CD4-positive, alpha-beta memory T cell (primary cell): ENCODE measurements at regions not wholly inside any gene's neighbourhood (a gene's known extent, or its start where the extent isn't known, plus 50 kb on each side); places are given as distances from the start of the nearest gene placed in this dataset.
A peak's percentile ranks its signal among the peaks of the same experiment; 100 is the strongest.
"Not testable (repeated sequence)": the region's sequence is repeated elsewhere in the genome, so short reads cannot be mapped to it uniquely, and the experiment has no call there.

Source experiments
- CTCF ChIA-PET: fragments of 350-600 bp; sonication (Branson Sonifier 250); formaldehyde crosslinking; loops from one replicate; lab custom pipeline; 2021; ENCODE audit warnings: inconsistent platforms; ENCODE audit not compliant: partially characterized antibody; lab: Charles Lee
- POLR2A ChIA-PET: fragments of 350-600 bp; sonication (Branson Sonifier 250); formaldehyde crosslinking; loops from one replicate; lab custom pipeline; 2021; ENCODE audit not compliant: partially characterized antibody; lab: Charles Lee
- DNase-seq, 5 donors: peaks; one replicate each; pipeline versions ENCODE4 v3.0.0 to v3.0.0-alpha.2; 2020 to 2022; ENCODE audit warnings: mixed read lengths in 1 of 5
- H3K27ac ChIP-seq: one replicate; pipeline ENCODE4 v1.7.0; 2013; ENCODE audit warnings: low read depth, low read length
- H3K27me3 ChIP-seq: 2 replicates; pipeline ENCODE4 v1.7.0; 2013; ENCODE audit warnings: mild to moderate bottlenecking, low read length, moderate library complexity; ENCODE audit not compliant: insufficient read depth
- H3K36me3 ChIP-seq: 2 replicates; pipeline ENCODE4 v1.7.0; 2013; ENCODE audit warnings: mild to moderate bottlenecking, low read length, moderate library complexity; ENCODE audit not compliant: insufficient read depth
- H3K4me1 ChIP-seq: 2 replicates; pipeline ENCODE4 v1.7.0; 2013; ENCODE audit warnings: mild to moderate bottlenecking, low read length, moderate library complexity; ENCODE audit not compliant: insufficient read depth
- H3K4me3 ChIP-seq, 2 donors: one replicate each; pipeline ENCODE4 v1.7.0; 2013; ENCODE audit warnings: low read length in 2 of 2, mild to moderate bottlenecking in 1 of 2
- H3K9me3 ChIP-seq, 2 donors: one replicate each; pipeline ENCODE4 v1.7.0; 2013; ENCODE audit warnings: low read length in 2 of 2, control low read depth in 1 of 2; ENCODE audit not compliant: control insufficient read depth in 1 of 2
- H3K27ac Mint-ChIP-seq, 7 donors: one replicate each; pipeline ENCODE4 v1.8.0; 2020 to 2021; ENCODE audit warnings: mixed read lengths in 7 of 7, mild to moderate bottlenecking in 6 of 7, inconsistent platforms in 3 of 7, moderate library complexity in 3 of 7
- H3K27me3 Mint-ChIP-seq, 2 donors: one replicate each; pipeline ENCODE4 v1.8.0; 2020 to 2021; ENCODE audit warnings: mixed read lengths in 2 of 2
- H3K36me3 Mint-ChIP-seq, 2 donors: one replicate each; pipeline ENCODE4 v1.8.0; 2020 to 2021; ENCODE audit warnings: mixed read lengths in 2 of 2, inconsistent platforms in 1 of 2, mild to moderate bottlenecking in 1 of 2
- H3K4me1 Mint-ChIP-seq, 4 donors: one replicate each; pipeline ENCODE4 v1.8.0; 2020 to 2021; ENCODE audit warnings: mixed read lengths in 4 of 4, mild to moderate bottlenecking in 1 of 4
- H3K4me3 Mint-ChIP-seq, 8 donors: one replicate each; pipeline ENCODE4 v1.8.0; 2020 to 2021; ENCODE audit warnings: mixed read lengths in 8 of 8, mild to moderate bottlenecking in 7 of 8, moderate library complexity in 6 of 8, inconsistent platforms in 3 of 8
- H3K9me3 Mint-ChIP-seq, 8 donors: one replicate each; pipeline ENCODE4 v1.8.0; 2020 to 2021; ENCODE audit warnings: mixed read lengths in 8 of 8, mild to moderate bottlenecking in 5 of 8, inconsistent platforms in 3 of 8, moderate library complexity in 1 of 8
- intact Hi-C: fragments of 100-400 bp; cut with micrococcal nuclease; formaldehyde crosslinking; loops from one replicate; pipeline ENCODE4 v1.15.1; 2023

GRCh38 chr6:40841721-40842120, 197.3 kb downstream of the UNC5CL start:
- H3K36me3 ChIP-seq = no peaks in the 10 kb centered on the region
- Mint-ChIP-seq H3K27me3 (peaks cover 9 to 19% of the 10 kb centered on the region in 2 donors), H3K4me1 (no peaks in the 10 kb centered on the region), H3K27ac (no peak overlapping the region), H3K36me3 (no peaks in the 10 kb centered on the region), H3K4me3 (no peak overlapping the region), H3K9me3 (no peaks in the 10 kb centered on the region)
- DNase-seq = no peak
- no peaks in the 10 kb centered on the region for H3K9me3 ChIP-seq
- no peaks in the 10 kb centered on the region for H3K27me3 ChIP-seq
- H3K4me1 ChIP-seq = no peaks in the 10 kb centered on the region
- intact Hi-C loops = no loop called here
- no peak overlapping the region for H3K27ac ChIP-seq
- ChIA-PET CTCF (no interaction called here), POLR2A (no interaction called here)
- no peak overlapping the region for H3K4me3 ChIP-seq

DNA sequence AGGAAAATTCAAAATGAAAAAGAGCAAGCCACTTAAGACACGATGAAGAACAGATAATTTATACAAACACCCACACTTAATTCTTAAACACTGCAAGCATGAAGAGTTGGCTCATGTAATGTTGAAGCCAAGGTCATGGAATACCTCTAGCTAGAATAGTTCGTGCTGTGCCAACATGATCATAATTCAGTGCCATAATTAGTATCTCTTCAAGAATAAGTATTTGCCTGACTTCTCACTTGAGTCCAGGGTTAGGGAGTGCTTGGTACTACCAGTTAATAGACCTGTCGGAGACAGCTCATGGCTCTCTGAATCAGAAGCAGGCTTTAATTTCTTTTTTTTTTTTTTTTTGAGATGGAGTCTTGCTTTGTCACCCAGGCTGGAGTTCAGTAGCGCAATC, 206.3 kb downstream of the UNC5CL start:
- Mint-ChIP-seq H3K27ac (no peak overlapping the region), H3K4me1 (no peaks in the 10 kb centered on the region), H3K27me3 (peaks cover 20 to 23% of the 10 kb centered on the region in 2 donors), H3K36me3 (no peaks in the 10 kb centered on the region), H3K9me3 (no peaks in the 10 kb centered on the region), H3K4me3 (no peak overlapping the region)
- no peaks in the 10 kb centered on the region for H3K27me3 ChIP-seq
- no peak overlapping the region for H3K27ac ChIP-seq
- intact Hi-C loops = no loop called here
- no peaks in the 10 kb centered on the region for H3K9me3 ChIP-seq
- CTCF ChIA-PET = no interaction called here
- no peak for DNase-seq
- H3K36me3 ChIP-seq = no peaks in the 10 kb centered on the region
- no peak overlapping the region for H3K4me3 ChIP-seq
- H3K4me1 ChIP-seq = no peaks in the 10 kb centered on the region
- POLR2A ChIA-PET = no interaction called here

GRCh38 chr6:40831381-40831780, 207.6 kb downstream of the UNC5CL start:
- H3K4me1 ChIP-seq = no peaks in the 10 kb centered on the region
- H3K4me3 ChIP-seq = no peak overlapping the region
- no peaks in the 10 kb centered on the region for H3K27me3 ChIP-seq
- intact Hi-C loops = no loop called here
- Mint-ChIP-seq H3K27ac (no peak overlapping the region), H3K27me3 (peaks cover 20 to 22% of the 10 kb centered on the region in 2 donors), H3K36me3 (no peaks in the 10 kb centered on the region), H3K9me3 (peaks cover 0 to 2% (median 0%) of the 10 kb centered on the region in 8 donors), H3K4me1 (no peaks in the 10 kb centered on the region), H3K4me3 (no peak overlapping the region)
- no peak for DNase-seq
- H3K27ac ChIP-seq = no peak overlapping the region
- H3K9me3 ChIP-seq = no peaks in the 10 kb centered on the region
- no peaks in the 10 kb centered on the region for H3K36me3 ChIP-seq
- CTCF ChIA-PET = interaction anchor here (1.2 kb wide), 1 partner anchor 20 kb away, joined by 3 read pairs; no protein-coding TSS in a partner anchor
- POLR2A ChIA-PET = no interaction called here

DNA sequence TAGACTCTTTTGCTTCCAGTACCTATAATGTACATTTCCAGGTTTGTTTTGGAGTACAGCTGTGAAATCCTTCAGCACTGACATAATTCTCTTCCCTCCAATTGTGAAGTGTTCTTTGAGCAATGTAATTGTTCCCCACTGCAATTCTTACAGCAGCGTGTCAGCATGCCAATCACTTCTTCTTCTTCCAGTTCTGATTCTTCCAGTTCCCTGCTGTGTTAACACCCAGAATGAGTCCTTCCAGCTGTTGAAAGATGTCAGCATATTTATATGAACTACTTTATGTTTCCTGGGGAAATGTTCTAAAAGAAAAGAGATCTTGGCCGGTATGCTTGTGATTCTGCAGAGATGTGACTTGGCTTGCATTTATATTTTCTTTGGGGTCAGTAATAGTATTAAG, 213.9 kb downstream of the UNC5CL start:
- H3K27me3 Mint-ChIP-seq = peaks cover 9 to 25% of the 10 kb centered on the region in 2 donors
- H3K4me1 ChIP-seq = no peaks in the 10 kb centered on the region
- H3K9me3 ChIP-seq = no peaks in the 10 kb centered on the region
- H3K9me3 Mint-ChIP-seq = peaks cover 0 to 3% (median 0%) of the 10 kb centered on the region in 8 donors
- POLR2A ChIA-PET = no interaction called here
- H3K36me3 ChIP-seq = no peaks in the 10 kb centered on the region
- no peaks in the 10 kb centered on the region for H3K27me3 ChIP-seq
- intact Hi-C loops = no loop called here
- no peak for DNase-seq
- no peak overlapping the region for H3K4me3 Mint-ChIP-seq
- no peak overlapping the region for H3K27ac Mint-ChIP-seq
- H3K4me1 Mint-ChIP-seq = no peaks in the 10 kb centered on the region
- H3K36me3 Mint-ChIP-seq = no peaks in the 10 kb centered on the region
- CTCF ChIA-PET = no interaction called here
- no peak overlapping the region for H3K27ac ChIP-seq
- H3K4me3 ChIP-seq = no peak overlapping the region

DNA sequence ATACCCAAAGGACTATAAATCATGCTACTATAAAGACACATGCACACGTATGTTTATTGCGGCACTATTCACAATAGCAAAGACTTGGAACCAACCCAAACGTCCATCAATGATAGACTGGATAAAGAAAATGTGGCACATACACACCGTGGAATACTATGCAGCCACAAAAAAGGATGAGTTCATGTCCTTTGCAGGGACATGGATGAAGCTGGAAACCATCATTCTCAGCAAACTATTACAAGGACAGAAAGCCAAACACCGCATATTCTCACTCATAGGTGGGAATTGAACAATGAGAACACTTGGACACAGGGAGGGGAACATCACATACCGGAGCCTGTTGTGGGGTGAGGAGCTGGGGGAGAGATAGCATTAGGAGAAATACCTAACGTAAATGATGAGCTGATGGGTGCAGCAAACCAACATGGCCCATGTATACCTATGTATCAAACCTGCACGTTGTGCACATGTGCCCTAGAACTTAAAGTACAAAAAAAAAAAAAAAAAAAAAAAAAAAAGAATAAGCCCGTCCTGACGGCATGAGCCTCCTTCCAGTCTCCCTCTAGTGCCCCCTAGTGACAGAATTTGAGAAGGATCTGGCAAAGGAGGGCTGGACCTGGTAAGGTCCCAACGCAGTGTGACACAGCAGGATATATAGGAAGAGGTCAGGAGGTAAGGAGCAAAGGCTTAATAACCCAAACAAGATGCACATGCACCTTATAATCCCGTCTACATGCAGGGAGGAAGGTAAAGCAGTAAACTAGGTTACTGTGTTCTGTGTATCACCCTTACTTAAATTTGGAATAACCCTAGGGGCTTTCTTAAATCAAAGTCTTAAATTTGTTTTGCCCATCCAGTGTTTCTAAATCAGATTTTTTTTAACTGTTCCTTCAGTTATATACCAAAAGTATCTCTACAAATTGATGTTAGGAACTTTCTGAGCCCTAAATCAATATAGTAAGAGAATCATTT, 214.8 kb downstream of the UNC5CL start:
- H3K27me3 ChIP-seq, H3K4me3 Mint-ChIP-seq, H3K4me3 ChIP-seq, intact Hi-C loops, H3K9me3 Mint-ChIP-seq, H3K27ac Mint-ChIP-seq, H3K4me1 Mint-ChIP-seq, H3K36me3 ChIP-seq, H3K9me3 ChIP-seq, H3K27ac ChIP-seq, H3K36me3 Mint-ChIP-seq, CTCF ChIA-PET, H3K4me1 ChIP-seq, POLR2A ChIA-PET: not testable (repeated sequence)
- peaks cover 10 to 30% of the 10 kb centered on the region in 2 donors for H3K27me3 Mint-ChIP-seq
- DNase-seq = peak in 3 of 5 donors; percentile 8 to 27 (median 11)

DNA sequence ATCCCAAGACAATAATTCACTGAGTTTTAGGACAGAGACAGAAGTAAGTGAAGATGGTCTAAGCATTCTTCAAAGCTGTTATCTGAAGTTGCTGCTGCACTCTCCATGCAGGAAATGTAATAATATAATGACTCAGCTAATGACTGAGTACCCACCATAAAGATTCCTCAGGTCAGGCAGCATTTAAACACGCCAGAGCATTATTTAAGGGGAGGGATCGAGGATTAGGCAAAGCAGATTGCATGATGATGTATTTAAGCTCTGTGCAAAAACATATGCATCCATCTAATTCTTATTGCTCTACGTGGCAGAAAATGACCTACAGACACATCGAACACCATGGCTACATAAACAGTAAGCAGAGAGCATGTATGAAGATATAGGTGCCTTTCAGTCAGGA, 216.4 kb downstream of the UNC5CL start:
- Histone ChIP-seq H3K4me1 (no peaks in the 10 kb centered on the region), H3K36me3 (no peaks in the 10 kb centered on the region), H3K9me3 (no peaks in the 10 kb centered on the region), H3K4me3 (no peak overlapping the region), H3K27ac (no peak overlapping the region), H3K27me3 (no peaks in the 10 kb centered on the region)
- DNase-seq = no peak
- H3K27ac Mint-ChIP-seq = peak overlapping the region in 1 of 7 donors; percentile 7
- ChIA-PET POLR2A (no interaction called here), CTCF (interaction anchor here (1.1 kb wide), 1 partner anchor 11 kb away, joined by 3 read pairs; no protein-coding TSS in a partner anchor)
- no peaks in the 10 kb centered on the region for H3K4me1 Mint-ChIP-seq
- no peak overlapping the region for H3K4me3 Mint-ChIP-seq
- peaks cover 10 to 27% of the 10 kb centered on the region in 2 donors for H3K27me3 Mint-ChIP-seq
- intact Hi-C loops = no loop called here
- peaks cover 0 to 3% (median 0%) of the 10 kb centered on the region in 8 donors for H3K9me3 Mint-ChIP-seq
- no peaks in the 10 kb centered on the region for H3K36me3 Mint-ChIP-seq

DNA sequence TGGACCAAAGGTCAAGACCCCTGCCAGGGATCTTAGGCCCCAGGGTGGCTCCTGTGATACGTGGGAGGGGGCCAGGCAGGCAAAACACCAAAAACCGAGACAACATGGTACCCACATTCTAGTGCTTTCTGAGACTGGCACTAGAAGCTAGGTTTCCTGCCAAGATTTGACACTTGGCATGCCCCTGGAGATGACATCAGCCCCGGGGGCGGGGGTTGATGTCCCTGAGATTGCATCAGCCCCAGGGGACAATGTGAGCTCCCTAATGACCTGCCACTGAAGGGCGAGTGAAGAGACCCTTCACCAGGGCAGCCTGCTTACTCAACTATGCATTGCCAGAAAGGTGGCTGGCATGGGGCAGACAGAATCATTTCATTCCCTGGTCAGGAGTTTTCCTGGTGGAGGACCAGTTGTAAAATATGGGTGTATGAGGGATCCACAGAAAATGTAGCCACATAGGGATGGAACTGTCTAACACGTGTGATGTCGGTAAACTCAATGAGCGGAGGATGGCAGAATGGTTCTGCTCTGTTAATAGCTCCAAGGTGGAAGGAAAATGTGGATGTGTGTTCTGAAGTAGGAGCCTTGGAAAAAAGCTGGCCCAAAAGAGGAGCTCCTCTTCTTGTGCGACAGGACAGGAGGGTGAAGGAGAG, 219.7 kb downstream of the UNC5CL start:
- H3K36me3 Mint-ChIP-seq = no peaks in the 10 kb centered on the region
- peaks cover 3 to 14% of the 10 kb centered on the region in 2 donors for H3K27me3 Mint-ChIP-seq
- H3K4me3 Mint-ChIP-seq = no peak overlapping the region
- no peak for DNase-seq
- no peaks in the 10 kb centered on the region for H3K27me3 ChIP-seq
- ChIA-PET POLR2A (no interaction called here), CTCF (no interaction called here)
- no peak overlapping the region for H3K27ac ChIP-seq
- H3K9me3 Mint-ChIP-seq = peaks cover 0 to 3% (median 0%) of the 10 kb centered on the region in 8 donors
- intact Hi-C loops = no loop called here
- no peaks in the 10 kb centered on the region for H3K4me1 ChIP-seq
- no peaks in the 10 kb centered on the region for H3K36me3 ChIP-seq
- H3K4me1 Mint-ChIP-seq = no peaks in the 10 kb centered on the region
- H3K27ac Mint-ChIP-seq = no peak overlapping the region
- H3K9me3 ChIP-seq = no peaks in the 10 kb centered on the region
- H3K4me3 ChIP-seq = no peak overlapping the region
